NCI-H1092 treated with DMSO at 0.1 percent for 48 hours (cell line): ENCODE measurements at regions not wholly inside any gene's neighbourhood (a gene's known extent, or its start where the extent isn't known, plus 50 kb on each side); places are given as distances from the start of the nearest gene placed in this dataset.

ENCODE experiments used
- DNase-seq: peaks from one replicate; lab custom pipeline; 2025; lab: John Stamatoyannopoulos, UW

GRCh38 chr10:3464760-3465405 is 292.3 kb upstream of the PITRM1 start:
- no peak for DNase-seq

- DNase-seq, result no peak
Observed at GRCh38 chr10:3460420-3461128, 288.0 kb upstream of the PITRM1 start.

GRCh38 chr10:3455385-3456334 is 283.1 kb upstream of the PITRM1 start:
- DNase-seq, result no peak

- no peak for DNase-seq
Observed at GRCh38 chr10:3452683-3453361, 280.2 kb upstream of the PITRM1 start.

- DNase-seq, result no peak
Observed at GRCh38 chr10:3452173-3452626, 279.6 kb upstream of the PITRM1 start.

GRCh38 chr10:3451516-3452172 is 279.1 kb upstream of the PITRM1 start:
- no peak for DNase-seq

GRCh38 chr10:3446221-3446620 is 273.6 kb upstream of the PITRM1 start:
- no peak for DNase-seq

GRCh38 chr10:3445648-3446047 is 273.1 kb upstream of the PITRM1 start:
- no peak for DNase-seq

GRCh38 chr10:3442451-3442990 is 269.9 kb upstream of the PITRM1 start:
- DNase-seq, result no peak

GRCh38 chr10:3439183-3439582 is 266.6 kb upstream of the PITRM1 start:
- DNase-seq, result no peak

GRCh38 chr10:3438606-3439005 is 266.0 kb upstream of the PITRM1 start:
- no peak for DNase-seq

GRCh38 chr10:3435671-3436070 is 263.1 kb upstream of the PITRM1 start:
- DNase-seq, result no peak

- DNase-seq, result no peak
Observed at GRCh38 chr10:3433988-3434387, 261.4 kb upstream of the PITRM1 start.

GRCh38 chr10:3433131-3433530 is 260.5 kb upstream of the PITRM1 start:
- no peak for DNase-seq

GRCh38 chr10:3432081-3432825 is 259.7 kb upstream of the PITRM1 start:
- DNase-seq, result no peak

- no peak for DNase-seq
Observed at GRCh38 chr10:3430501-3430900, 257.9 kb upstream of the PITRM1 start.

- DNase-seq, result no peak
Observed at GRCh38 chr10:3429676-3430075, 257.1 kb upstream of the PITRM1 start.

- no peak for DNase-seq
Observed at GRCh38 chr10:3428826-3429225, 256.2 kb upstream of the PITRM1 start.

- no peak for DNase-seq
Observed at GRCh38 chr10:3427950-3428354, 255.4 kb upstream of the PITRM1 start.

- no peak for DNase-seq
Observed at GRCh38 chr10:3427347-3427746, 254.8 kb upstream of the PITRM1 start.
